ENCODE measurements at regions not wholly inside any gene's neighbourhood (a gene's known extent, or its start where the extent isn't known, plus 50 kb on each side); places are given as distances from the start of the nearest gene placed in this dataset.
"Not testable (repeated sequence)": the region's sequence is repeated elsewhere in the genome, so short reads cannot be mapped to it uniquely, and the experiment has no call there.

DNA sequence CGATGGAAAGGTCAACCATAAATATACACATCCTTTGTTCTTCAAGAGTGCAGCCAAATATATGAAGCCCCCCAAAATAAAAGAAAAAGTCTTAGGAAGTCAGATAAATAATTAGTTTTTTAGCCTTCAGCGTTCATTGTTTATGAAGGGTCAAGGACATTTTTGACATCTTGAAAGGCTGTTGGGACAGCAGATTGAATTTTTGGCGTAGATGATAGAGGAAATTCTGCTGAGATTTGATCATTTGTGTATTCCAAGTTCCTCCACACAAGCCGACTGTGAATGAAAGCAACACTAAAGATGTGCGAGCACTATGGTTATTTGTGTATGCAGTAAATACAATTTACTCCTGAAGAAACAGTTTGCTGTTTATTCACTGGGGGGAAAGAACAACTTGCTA is 177.8 kb upstream of the PARD3B start:
- no peak for DNase-seq

DNA sequence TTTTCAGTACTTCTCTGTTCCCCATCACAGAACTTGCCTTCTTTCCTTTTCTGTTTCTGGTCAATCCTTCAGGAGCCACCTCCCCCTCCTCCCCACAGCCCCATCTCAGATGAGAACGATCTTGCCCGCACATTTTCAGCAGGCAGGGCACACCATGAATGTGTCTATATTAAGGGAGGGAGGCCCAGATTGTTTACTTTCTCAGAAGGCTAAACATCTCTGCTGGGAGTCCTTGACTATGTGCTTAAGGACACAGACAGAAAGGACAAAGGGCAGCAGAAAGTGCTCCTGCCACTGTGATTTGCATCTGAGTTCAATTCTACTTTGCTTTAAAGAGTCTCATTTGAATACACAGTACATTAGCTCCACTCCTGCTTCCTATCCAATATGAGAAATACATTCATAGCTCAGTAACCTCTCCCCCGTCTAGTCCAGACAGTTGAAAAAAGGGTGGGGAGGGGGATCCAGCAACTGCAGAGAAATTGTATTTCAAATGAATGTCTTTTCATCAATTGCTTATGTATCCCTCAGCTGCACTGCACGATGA is 175.0 kb upstream of the PARD3B start:
- DNase-seq = no peak

DNA sequence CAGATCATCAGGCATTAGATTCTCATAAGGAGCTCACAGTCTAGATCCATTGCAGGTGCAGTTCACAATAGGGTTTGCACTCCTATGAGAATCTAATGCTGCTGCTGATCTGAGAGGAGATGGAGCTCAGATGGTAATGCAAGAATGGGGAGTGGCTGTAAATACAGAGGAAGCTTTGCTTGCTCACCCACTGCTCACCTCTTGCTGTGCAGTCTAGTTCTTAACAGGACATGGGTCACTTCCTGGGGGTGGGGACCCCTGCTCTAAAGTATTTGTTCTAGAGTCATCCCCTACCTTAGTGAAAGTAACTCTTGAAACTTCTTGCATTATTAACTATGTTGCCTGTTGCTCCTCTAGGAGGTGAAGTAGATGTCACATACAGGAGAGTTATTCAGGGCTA is 171.3 kb upstream of the PARD3B start:
- no peak for DNase-seq

DNA sequence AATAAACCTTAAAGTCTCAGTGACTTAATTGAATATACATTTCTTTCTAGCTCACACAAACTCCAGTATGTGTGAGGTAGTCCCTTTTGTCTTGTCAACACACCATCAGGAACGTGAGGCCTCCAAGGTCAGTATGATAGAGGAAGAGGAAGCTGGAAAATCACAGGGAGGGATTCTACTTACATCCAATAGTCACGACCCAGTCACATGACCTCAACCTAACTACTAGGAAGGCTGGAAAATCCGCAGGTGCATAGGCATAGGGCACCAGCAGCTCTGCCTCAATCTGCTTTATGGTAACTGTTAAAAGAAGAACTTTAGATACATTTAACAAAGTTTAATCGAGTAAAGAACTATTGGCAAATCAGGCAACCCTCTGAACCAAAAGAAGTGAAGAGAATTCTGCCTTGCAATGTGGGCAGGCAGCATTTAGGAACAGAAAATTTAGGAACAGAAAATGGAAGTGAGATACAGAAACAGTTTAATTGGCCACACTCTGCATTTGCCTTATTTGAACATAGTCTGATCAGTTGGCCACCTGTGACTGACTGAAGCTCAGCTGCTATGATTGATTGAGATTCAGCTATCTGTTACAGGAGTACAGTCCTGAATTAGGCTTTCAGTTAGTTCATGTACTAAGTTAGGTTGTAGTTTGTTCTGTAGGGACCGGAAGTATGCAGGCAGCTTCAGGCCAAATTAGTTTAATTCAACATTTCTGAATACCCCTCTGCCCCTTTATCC is 165.0 kb upstream of the PARD3B start:
- DNase-seq = no peak

- no peak for DNase-seq
Observed at GRCh38 chr2:204386668-204387067, 158.6 kb upstream of the PARD3B start.

GRCh38 chr2:204389120-204389519 is 156.2 kb upstream of the PARD3B start:
- DNase-seq = no peak

DNA sequence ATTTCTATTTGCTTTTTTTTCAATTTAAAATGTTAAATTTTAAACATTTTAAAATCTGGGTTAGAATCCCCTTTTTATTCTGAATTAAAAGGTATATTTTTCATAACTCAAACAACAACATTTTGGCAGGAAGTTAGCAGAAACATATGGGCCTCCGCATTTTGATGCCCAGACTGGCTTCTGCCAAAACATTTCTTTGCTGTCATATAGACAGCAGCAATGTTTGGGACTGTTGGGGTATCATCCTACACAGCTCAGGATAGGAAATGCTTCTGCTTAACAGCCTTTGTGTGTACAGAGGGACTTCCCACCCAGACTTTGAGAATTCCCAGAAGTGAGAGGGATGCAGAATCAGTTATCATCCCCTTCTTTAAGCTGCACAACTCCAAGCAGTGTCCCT is 155.4 kb upstream of the PARD3B start:
- no peak for DNase-seq

DNA sequence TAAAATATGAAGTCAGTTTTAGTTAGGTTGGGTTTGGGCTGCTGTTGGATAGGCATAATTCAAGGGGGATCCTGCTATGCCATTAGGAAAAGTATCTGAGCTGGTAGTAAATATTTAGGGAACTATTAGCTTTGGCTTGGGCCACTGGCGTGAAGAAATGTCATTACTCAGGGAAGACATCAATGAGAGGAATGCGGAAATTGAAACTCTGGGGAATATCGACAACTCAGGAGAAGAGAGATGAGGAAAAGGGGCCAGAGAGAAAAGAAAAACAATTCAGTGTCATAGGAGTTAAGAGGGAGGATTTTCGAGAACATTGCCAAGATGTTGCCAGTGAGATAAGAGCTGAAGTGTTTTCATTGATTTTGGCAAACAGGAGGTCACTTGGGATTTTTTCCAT is 149.7 kb upstream of the PARD3B start:
- DNase-seq = no peak

- DNase-seq = no peak
Observed at GRCh38 chr2:204401114-204401513, 144.2 kb upstream of the PARD3B start.

GRCh38 chr2:204407204-204408014 is 137.9 kb upstream of the PARD3B start:
- DNase-seq = peak; percentile 1

- not testable (repeated sequence) for DNase-seq
Observed at GRCh38 chr2:204412782-204413181, 132.5 kb upstream of the PARD3B start.

GRCh38 chr2:204415406-204416181 is 129.7 kb upstream of the PARD3B start:
- DNase-seq = no peak

- DNase-seq = no peak
Observed at GRCh38 chr2:204416236-204416635, 129.0 kb upstream of the PARD3B start.

DNA sequence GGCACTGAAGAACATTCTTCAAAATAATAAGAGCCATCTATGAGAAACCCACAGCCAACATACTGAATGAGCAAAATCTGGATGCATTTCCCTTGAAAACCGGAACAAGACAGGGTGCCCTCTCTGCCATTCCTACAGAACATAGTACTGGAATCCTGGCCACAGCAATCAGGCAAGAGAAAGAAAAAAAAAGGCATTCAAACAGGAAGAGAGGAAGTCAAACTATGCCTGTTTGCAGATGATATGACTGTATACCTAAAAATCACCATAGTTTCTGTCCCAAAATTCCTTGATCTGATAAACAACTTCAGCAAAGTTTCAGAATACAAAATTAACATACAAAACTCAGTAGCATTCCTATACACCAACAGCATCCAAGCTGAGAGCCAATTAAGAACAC is 119.5 kb upstream of the PARD3B start:
- DNase-seq = no peak

DNA sequence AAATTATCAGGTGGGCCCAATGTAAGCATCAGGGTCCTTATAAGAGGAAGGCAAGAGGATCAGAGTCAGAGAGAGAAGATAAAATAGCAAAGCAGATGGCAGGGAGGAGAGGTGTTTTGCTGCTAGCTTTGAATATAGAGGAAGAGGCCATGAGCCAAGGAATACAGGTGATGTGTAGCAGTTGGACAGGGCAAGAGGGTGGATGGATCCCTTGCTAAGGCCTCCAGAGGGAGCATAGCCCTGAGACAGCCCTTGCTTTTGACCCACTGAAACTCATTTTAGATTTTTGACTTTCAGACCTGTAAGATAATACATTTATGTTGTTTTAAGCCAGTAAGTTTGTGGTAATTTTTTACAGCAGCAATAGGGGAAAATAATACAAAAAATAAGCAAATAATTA is 116.6 kb upstream of the PARD3B start:
- no peak for DNase-seq

GRCh38 chr2:204431529-204431928 is 113.7 kb upstream of the PARD3B start:
- DNase-seq = no peak

GRCh38 chr2:204432196-204432595 is 113.1 kb upstream of the PARD3B start:
- DNase-seq = no peak

DNA sequence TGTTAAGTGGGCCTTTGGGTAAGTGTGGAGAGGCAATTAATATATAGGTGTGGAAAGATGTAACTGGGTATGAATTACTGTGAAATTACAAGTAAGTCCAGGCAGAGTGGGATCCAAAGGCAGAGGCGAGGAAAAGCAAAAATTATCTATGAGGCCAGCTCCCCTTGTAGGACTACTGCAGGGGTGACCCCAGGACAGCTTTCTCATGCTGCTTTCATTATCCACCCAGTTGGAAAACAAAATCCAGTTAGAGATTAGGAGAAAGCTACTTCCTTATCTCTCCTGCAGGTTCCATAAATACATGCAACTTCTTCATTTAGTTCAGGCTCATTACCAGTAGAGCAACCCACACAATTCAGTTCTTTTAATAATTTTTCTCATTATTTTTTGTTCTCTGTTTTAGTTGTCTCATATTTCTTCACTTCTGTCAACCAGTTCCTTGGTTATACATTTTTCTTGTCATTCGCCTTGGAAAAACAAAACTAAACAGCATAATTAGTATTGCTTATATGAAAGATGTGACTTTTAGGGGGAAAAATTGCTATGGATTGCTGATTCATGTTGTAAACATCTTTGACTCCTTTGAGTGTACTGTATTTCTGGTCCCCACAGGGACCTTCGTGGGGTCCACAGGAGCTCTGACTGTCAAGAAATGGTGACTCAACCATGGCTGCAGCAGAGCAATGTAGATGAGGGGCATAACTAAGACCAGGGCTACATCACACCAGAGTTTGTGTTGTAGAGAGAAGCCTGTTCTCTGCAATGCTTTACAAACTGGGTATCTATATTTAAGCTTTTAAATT is 110.4 kb upstream of the PARD3B start:
- peak; percentile 20 for DNase-seq

DNA sequence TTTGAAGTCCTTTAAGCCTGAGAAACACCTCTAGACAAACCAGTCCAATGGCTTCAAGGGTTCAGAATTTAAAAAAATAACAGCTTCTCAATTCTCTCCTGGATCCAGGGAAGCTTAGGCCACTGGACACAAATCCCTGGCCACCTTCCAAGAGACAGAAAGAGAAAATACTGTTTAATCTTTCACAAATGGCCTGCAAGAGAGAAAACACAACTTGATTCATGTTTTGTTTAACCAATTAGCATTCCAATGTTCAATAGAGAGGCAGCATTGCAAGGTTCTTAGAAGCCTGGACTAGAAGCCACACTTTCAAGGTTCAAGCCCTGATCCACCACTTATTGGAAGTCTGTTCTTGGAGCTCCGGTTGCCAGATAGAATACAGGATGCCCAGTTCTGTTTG is 109.0 kb upstream of the PARD3B start:
- no peak for DNase-seq

- DNase-seq = no peak
Observed at GRCh38 chr2:204437408-204437807, 107.9 kb upstream of the PARD3B start.

DNA sequence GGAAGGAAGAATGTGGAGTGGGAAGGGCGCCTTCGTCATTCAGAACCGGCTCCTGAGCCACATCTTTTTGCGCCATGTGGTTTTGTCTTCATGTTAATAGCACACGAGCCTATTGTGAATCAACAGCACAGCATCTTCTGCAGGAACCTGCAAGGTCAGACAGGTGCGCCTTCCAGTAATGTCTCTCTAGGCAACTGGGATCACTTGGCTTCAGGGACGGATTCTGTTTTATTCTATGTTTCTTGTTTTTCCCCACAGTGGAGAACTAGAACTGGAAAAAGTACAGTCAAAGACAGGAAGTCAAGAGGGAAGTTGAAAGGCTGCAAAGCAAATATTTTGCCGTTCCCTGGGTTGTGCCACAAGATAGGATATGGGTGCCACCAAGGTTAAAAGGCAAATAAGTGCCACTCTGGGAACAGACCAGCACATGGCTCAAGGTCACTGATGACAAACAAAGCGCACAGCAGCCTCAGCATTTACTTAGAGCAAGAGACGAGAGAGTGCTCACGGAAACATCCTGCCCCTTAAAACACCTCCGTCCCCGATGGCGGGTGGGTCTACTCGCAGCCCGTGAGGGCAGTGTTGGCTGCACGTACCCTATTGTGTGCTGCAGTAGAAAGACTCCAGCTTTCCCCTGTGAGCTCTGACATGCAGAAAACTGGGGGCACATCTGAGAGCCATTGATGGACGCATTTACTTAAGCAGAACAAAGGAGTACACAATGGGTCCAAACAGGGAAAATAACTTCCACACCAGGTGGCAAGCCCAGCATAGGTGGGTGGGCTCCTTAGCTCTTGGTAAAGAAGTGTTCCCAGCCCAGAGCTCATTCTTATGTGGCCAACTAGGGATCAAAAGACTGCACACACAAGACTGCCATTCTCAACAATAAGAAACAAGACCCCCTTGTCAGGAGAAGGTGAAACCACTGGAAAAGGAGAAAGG is 107.2 kb upstream of the PARD3B start:
- DNase-seq = no peak
